ENCODE measurements at regions not wholly inside any gene's neighbourhood (a gene's known extent, or its start where the extent isn't known, plus 50 kb on each side); places are given as distances from the start of the nearest gene placed in this dataset.

GRCh38 chr1:90795431-90795830 is 78.3 kb upstream of the BARHL2 start:
- no peak for DNase-seq
- peaks cover 22% of the 10 kb centered on the region for H3K27me3 ChIP-seq (ENCODE audit: low read depth)
- intact Hi-C loops (cut with micrococcal nuclease) = no loop called here
- H3K4me1 ChIP-seq = no peaks in the 10 kb centered on the region
- H3K4me3 ChIP-seq = no peak overlapping the region
- no peaks in the 10 kb centered on the region for H3K9me3 ChIP-seq (replicated peaks)
- no peak overlapping the region for H3K27ac ChIP-seq (replicated peaks)
- no peaks in the 10 kb centered on the region for H3K36me3 ChIP-seq
- TF ChIP-seq, protein P1, sequence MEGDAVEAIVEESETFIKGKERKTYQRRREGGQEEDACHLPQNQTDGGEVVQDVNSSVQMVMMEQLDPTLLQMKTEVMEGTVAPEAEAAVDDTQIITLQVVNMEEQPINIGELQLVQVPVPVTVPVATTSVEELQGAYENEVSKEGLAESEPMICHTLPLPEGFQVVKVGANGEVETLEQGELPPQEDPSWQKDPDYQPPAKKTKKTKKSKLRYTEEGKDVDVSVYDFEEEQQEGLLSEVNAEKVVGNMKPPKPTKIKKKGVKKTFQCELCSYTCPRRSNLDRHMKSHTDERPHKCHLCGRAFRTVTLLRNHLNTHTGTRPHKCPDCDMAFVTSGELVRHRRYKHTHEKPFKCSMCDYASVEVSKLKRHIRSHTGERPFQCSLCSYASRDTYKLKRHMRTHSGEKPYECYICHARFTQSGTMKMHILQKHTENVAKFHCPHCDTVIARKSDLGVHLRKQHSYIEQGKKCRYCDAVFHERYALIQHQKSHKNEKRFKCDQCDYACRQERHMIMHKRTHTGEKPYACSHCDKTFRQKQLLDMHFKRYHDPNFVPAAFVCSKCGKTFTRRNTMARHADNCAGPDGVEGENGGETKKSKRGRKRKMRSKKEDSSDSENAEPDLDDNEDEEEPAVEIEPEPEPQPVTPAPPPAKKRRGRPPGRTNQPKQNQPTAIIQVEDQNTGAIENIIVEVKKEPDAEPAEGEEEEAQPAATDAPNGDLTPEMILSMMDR (IDR thresholded peaks at IDR 0.05; ENCODE audit: borderline replicate concordance) = no peak

DNA sequence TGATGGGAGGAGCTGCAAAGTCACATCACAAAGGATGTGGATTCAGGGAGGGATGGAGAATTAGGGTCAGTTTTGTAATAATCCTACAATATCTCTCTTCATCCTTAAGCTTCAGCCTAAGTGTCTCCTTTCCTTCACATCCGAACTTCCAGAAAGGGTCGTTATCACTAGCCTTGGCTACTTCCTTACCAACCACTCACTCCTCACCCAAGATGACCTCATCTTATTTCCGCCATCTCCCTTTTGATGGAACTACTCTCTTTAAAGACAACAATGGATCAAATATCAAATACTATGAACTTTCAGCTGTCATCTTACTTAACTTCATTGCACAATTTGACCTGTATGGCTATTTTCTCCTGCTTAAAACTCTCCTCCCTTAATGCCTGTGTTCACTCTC is 69.6 kb upstream of the BARHL2 start:
- Histone ChIP-seq H3K27ac (replicated peaks) (no peak overlapping the region), H3K9me3 (replicated peaks) (peaks cover 8% of the 10 kb centered on the region), H3K4me1 (no peaks in the 10 kb centered on the region), H3K27me3 (ENCODE audit: low read depth) (peaks cover 11% of the 10 kb centered on the region), H3K36me3 (no peaks in the 10 kb centered on the region), H3K4me3 (no peak overlapping the region)
- intact Hi-C loops (cut with micrococcal nuclease) = no loop called here
- TF ChIP-seq, protein P1 (IDR thresholded peaks at IDR 0.05; ENCODE audit: borderline replicate concordance) = no peak
- no peak for DNase-seq

- intact Hi-C loops (cut with micrococcal nuclease) = no loop called here
- H3K36me3 ChIP-seq = no peaks in the 10 kb centered on the region
- H3K27me3 ChIP-seq (ENCODE audit: low read depth) = peaks cover under 1% of the 10 kb centered on the region
- TF ChIP-seq, protein P1 (IDR thresholded peaks at IDR 0.05; ENCODE audit: borderline replicate concordance) = no peak
- DNase-seq = no peak
- H3K4me1 ChIP-seq = no peaks in the 10 kb centered on the region
- no peak overlapping the region for H3K4me3 ChIP-seq
- no peaks in the 10 kb centered on the region for H3K9me3 ChIP-seq (replicated peaks)
- no peak overlapping the region for H3K27ac ChIP-seq (replicated peaks)
Observed at GRCh38 chr1:90784186-90784847, 67.2 kb upstream of the BARHL2 start.

- Histone ChIP-seq H3K4me3 (no peak overlapping the region), H3K27me3 (ENCODE audit: low read depth) (peaks cover 6% of the 10 kb centered on the region), H3K9me3 (replicated peaks) (no peaks in the 10 kb centered on the region), H3K4me1 (no peaks in the 10 kb centered on the region), H3K27ac (replicated peaks) (no peak overlapping the region), H3K36me3 (no peaks in the 10 kb centered on the region)
- DNase-seq = no peak
- intact Hi-C loops (cut with micrococcal nuclease) = no loop called here
- TF ChIP-seq, protein P1 (IDR thresholded peaks at IDR 0.05; ENCODE audit: borderline replicate concordance) = no peak
Observed at GRCh38 chr1:90783181-90783580, 66.1 kb upstream of the BARHL2 start.

- TF ChIP-seq, protein P1 (IDR thresholded peaks at IDR 0.05; ENCODE audit: borderline replicate concordance) = no peak
- intact Hi-C loops (cut with micrococcal nuclease) = no loop called here
- Histone ChIP-seq H3K36me3 (no peaks in the 10 kb centered on the region), H3K4me1 (no peaks in the 10 kb centered on the region), H3K4me3 (no peak overlapping the region), H3K27ac (replicated peaks) (no peak overlapping the region), H3K27me3 (ENCODE audit: low read depth) (peaks cover 6% of the 10 kb centered on the region), H3K9me3 (replicated peaks) (no peaks in the 10 kb centered on the region)
- DNase-seq = no peak
Observed at GRCh38 chr1:90782046-90782445, 64.9 kb upstream of the BARHL2 start.
